GM12865 (cell line): ENCODE measurements at regions not wholly inside any gene's neighbourhood (a gene's known extent, or its start where the extent isn't known, plus 50 kb on each side); places are given as distances from the start of the nearest gene placed in this dataset.

Source experiments
- DNase-seq: peaks from one replicate; pipeline ENCODE4 v3.0.0; 2010; ENCODE audit warnings: low read depth
- H3K4me3 ChIP-seq: 2 replicates; pipeline ENCODE4 v1.5.1; 2011; ENCODE audit warnings: mild to moderate bottlenecking, low read depth, low read length, control low read depth
- CTCF ChIP-seq: IDR thresholded peaks from 2 replicates; pipeline ENCODE4 v1.5.1; 2011; ENCODE audit warnings: low read length, control low read depth, low read depth, inconsistent platforms; ENCODE audit not compliant: insufficient read depth; ENCODE audit errors: missing control alignments

DNA sequence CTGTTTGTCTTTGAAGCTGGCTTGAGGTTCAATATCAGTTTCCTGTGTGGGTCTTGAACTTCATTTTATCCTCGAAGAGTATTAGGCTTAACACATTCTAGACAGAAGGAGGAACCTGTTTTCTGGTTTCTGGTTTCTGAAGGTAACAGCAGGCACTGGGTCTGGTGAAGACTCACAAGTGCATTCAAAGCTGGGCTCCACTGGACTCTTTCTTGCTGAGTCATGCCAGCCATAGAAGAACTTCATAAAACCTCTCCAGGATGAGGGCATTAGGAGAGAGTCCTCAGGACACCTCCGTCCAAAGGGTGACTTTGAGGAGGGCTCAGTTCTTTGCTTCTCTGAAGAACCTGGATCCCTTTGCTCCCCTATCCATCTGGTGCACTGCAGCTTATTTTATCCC is 668.6 kb upstream of the SLC10A2 start:
- no peak for DNase-seq
- TF ChIP-seq CTCF = no peak
- no peak overlapping the region for H3K4me3 ChIP-seq

DNA sequence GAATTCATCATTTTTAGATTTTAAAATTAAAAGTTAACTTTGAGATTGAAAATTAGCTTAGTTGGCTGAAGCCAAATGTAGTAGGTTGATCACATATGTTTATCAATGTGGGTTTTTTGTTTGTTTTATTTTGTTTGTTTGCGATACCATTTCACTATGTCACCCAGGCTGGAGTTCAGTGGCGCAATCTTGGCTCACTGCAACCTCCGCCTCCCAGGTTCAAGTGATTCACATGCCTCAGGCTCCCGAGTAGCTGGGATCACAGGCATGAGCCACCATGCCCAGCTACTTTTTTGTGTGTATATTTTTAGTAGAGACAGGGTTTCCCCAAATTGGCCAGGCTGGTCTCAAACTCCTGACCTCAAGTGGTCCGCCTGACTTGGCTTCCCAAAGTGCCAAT is 665.7 kb upstream of the SLC10A2 start:
- H3K4me3 ChIP-seq = no peak overlapping the region
- TF ChIP-seq CTCF = no peak
- no peak for DNase-seq

- H3K4me3 ChIP-seq = no peak overlapping the region
- TF ChIP-seq CTCF = no peak
- no peak for DNase-seq
These were observed 664.2 kb upstream of the SLC10A2 start for GRCh38 chr13:103730407-103730806.

DNA sequence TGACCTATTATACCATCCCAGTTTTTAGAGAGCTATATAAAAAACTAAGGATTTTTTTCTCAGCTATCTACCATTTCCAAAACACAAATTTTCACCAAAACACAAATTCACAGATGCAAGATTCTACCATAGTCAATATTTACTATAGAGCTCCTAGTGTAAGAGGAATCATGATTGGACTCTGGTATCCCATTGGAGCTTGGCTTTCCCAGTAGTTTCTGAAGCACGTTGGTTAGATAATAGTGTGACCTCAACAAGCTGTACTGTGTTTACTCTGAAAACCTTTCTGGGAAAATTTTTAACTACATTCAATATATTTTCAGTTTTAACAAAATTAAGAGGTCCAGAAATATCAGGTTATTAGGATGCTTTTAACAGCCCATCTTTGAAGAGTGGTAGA is 660.6 kb upstream of the SLC10A2 start:
- DNase-seq = no peak
- no peak for TF ChIP-seq CTCF

GRCh38 chr13:103716718-103717117 is 650.5 kb upstream of the SLC10A2 start:
- H3K4me3 ChIP-seq = no peak overlapping the region
- no peak for TF ChIP-seq CTCF
- DNase-seq = no peak

More for the DNA sequence above, 660.6 kb upstream of the SLC10A2 start:
- no peak overlapping the region for H3K4me3 ChIP-seq

DNA sequence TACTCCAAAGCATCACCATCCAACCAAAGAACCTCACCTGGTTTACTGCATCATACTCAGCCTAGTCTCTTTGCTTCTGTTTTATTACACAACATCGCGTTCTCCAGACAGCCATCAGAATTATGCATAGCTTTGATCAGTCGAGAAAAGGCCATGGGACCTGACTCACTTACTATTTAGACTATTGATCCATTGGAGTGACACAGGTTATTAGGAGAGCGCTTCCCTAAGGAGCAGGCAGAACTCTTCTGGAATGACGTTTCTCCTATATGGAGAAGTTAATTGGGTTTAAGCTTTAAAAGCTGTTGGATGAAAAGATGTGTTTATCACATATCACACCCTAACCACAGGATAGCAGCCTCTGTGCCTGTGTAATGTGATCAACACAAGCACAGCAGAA is 649.1 kb upstream of the SLC10A2 start:
- no peak for TF ChIP-seq CTCF
- DNase-seq = no peak
- no peak overlapping the region for H3K4me3 ChIP-seq

DNA sequence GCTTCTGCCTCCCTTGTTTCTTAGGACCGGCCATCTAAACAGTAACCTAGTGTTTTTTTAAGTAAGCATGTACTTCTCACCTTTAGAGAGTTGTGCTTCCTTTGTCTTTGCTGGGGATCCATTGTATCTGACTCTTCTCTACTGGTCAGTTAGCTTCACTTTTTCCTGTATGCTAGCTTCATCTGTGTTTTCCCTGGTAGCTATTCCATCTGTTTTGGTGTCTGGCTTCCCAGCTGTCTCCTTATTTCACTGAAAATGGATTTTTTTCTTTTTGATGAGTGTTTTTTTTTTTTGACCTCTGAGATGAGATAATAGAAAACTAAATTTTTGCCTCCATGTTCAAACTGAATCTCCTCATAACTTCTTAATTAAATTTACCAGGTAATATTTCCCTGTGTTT is 637.0 kb upstream of the SLC10A2 start:
- no peak for TF ChIP-seq CTCF
- no peak for DNase-seq
- no peak overlapping the region for H3K4me3 ChIP-seq
